ENCODE measurements at regions not wholly inside any gene's neighbourhood (a gene's known extent, or its start where the extent isn't known, plus 50 kb on each side); places are given as distances from the start of the nearest gene placed in this dataset.
"Not testable (repeated sequence)": the region's sequence is repeated elsewhere in the genome, so short reads cannot be mapped to it uniquely, and the experiment has no call there.

DNA sequence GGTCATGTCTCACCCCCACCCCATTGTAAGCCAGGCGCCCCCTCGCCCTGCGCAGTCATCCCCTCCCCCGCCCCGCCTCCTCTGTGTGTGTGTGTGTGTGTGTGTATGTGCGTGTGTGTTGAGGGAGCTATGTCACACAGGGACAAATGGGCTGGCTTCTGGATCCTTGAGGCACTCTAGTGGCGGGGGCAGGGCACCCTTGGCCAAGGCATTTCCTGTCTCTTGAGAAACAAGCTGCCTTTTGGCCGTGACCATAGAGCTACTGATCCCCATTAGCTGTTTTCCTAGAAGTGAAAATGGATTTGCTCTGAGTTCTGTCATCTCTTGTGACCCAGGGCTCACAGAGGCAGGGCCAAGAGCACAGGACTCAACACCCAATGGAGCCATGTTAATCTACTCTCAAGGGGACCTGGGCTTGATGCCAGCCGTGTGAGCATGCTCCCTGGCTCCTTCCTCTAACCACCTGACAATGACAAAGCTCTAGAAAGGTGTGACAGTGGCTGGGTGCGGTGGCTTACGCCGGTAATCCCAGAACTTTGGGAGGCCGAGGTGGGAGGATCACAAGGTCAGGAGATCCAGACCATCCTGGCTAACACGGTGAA, 162.5 kb upstream of the BCOR start:
- no peak for DNase-seq (ENCODE audit: insufficient read length, low spot score)

GRCh38 chrX:40258909-40259308, 161.2 kb upstream of the BCOR start:
- no peak for DNase-seq (ENCODE audit: insufficient read length, low spot score)
- no peak for FAIRE-seq

More for the DNA sequence above, 162.5 kb upstream of the BCOR start:
- no peak for FAIRE-seq

DNA sequence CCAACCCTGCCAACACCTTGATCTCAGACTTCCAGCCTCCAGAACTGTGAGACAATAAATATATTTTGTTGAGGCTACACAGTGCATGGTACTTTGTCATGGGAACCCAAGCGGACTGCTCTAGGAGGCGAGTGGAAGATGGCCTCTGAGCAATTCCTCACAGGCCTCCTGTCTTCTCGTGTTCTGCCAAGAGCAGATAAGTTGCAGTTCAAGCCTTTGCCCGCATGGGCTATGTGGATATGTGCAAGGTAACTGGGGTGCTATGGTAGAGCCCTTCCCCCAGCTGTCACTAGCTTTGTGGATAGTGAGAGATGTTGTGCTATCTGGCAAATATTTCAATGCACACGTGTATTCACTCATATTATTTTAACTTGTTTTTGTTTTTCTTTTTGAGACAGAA, 156.0 kb upstream of the BCOR start:
- DNase-seq (ENCODE audit: insufficient read length, low spot score) (no peak), FAIRE-seq (no peak)

DNA sequence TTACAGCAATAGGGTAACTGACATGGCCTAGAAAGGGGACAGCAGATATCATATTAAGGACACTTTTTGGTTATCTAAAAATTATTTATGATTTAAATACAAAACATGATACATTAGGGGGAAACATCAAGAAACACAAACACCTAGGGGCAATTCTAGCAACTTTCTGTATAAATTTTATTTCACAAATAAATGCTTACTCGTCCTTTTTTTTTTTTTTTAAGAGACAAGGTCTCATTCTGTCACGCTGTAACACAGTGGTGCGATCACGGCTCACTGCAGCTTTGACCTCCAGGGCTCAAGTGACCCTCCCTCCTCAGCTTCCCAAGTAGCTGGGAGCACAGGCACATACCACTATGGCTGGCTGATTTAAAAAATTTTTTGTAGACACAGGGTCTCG, 151.8 kb upstream of the BCOR start:
- no peak for FAIRE-seq
- DNase-seq (ENCODE audit: insufficient read length, low spot score): no peak

DNA sequence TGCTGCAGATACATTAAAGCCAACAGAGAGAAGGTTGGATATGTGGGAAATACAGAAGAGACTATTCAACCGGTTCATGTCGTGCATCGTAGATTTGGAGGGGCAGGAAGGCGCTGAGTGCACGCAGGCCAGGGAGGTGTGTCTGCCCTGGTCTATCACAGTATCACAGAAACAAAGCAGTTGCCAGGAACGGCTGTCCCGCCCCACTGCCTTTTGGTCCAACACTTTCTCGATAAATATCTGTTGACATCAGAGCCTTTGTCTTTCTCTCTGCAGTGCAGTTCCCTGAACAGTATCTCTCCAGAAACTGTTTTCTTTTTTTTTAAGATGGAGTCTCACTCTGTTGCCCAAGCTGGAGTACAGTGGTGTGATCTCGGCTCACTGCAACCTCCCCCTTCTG, 151.1 kb upstream of the BCOR start:
- DNase-seq (ENCODE audit: insufficient read length, low spot score) (no peak), FAIRE-seq (no peak)

DNA sequence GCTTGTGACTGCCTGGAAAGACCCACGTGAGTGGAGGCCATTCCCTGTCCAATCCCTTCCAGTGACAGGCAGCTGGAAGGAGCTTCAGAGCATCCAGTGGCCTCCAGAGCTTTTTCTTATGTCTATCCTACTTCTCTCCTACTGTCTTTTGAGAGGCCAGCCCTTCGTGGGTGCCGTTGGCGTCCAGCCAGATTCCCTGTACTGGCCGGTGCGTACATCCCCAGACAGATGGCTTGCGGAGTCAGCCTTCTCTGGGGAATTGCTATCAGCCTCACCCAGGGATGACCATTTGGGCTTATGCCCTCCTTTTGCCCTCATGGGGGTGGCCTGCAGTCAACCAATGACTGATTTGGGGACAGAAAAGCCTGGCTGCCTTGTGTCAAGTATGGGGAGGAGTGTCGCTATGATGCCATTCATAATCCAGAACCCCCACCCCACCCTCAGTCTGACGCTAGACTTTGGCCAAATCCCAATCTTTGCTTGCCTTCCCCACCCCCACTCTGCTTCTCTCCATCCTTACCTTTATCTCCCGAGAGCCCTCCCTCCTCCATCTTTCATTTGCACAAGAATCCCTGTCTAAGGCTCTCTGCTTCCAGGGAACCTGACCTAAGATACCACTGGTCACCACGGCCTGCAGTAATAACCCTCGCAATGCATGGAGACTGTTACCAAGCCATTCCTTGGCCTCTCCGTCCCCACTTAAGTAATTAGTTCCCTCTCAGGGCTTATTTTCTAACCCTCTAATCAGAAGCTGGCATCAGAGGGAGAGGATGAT, 150.3 kb upstream of the BCOR start:
- DNase-seq (ENCODE audit: insufficient read length, low spot score): no peak
- no peak for FAIRE-seq

GRCh38 chrX:40247382-40247781, 149.6 kb upstream of the BCOR start:
- DNase-seq (ENCODE audit: insufficient read length, low spot score) (no peak), FAIRE-seq (no peak)

GRCh38 chrX:40245488-40246071, 147.8 kb upstream of the BCOR start:
- FAIRE-seq (no peak), DNase-seq (ENCODE audit: insufficient read length, low spot score) (no peak)

- FAIRE-seq (no peak), DNase-seq (ENCODE audit: insufficient read length, low spot score) (no peak)
Observed at GRCh38 chrX:40244980-40245379, 147.2 kb upstream of the BCOR start.

- FAIRE-seq (no peak), DNase-seq (ENCODE audit: insufficient read length, low spot score) (no peak)
Observed at GRCh38 chrX:40243755-40244515, 146.2 kb upstream of the BCOR start.

DNA sequence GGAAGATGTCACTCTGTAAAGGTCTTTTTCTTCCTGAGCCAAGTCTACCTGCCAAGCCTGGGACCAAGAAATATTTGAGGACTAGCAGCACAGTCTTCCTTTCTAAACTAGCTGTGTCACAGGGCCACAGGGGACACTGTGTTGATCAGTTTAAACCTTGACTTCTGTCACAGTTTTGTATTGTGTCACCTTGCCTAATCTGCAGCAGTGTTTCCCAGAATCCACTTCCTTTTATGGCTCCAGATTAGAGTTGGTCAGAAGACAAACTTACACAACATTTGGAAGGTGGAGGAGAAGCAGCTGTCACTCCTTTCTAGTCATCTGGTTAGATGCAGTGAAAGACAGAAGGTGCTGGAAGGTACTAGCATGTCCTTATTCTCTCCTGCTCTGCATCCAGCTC, 143.1 kb upstream of the BCOR start:
- no peak for DNase-seq (ENCODE audit: insufficient read length, low spot score)
- no peak for FAIRE-seq

DNA sequence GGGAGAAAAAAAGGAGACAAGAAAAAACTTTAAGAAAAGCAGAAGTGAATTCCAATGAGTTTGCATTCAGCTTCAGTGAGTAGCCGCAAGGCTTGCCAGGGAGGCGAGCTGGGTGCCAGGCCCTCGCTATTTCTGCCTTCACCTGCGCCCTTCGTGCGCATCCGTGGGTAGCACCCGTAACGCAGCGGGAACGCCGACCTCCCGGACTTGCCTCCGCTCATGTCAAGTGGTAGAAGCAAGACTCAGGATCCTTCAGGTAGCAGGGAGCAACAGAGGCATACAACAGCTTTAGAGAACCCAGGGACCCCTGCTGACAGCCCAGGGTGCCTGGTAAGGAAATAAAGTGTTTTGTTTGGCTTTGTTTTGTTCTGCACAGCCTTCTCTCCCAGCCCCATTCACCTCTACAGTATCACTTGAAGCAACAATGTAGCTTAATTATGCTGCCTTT, 140.0 kb upstream of the BCOR start:
- FAIRE-seq (no peak), DNase-seq (ENCODE audit: insufficient read length, low spot score) (no peak)

GRCh38 chrX:40230646-40231045, 132.9 kb upstream of the BCOR start:
- DNase-seq (ENCODE audit: insufficient read length, low spot score) (no peak), FAIRE-seq (no peak)

DNA sequence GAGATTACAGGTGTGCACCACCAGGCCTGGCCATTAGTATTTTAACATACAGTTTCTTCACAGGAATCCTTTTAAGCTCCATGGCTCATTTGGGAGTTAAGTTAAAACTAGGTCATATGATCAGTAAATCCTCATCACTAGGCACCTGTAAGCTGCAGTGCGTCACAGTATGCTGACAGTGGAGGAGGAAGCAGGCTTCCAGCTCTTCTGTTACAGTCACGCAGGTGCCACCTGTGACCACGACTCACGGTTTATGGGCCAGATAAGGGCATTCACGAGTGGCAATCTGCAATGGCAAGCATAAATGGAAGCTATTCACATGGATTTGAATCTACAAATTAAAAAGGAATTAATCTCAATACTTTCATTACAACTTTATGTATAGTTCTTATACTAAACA, 129.4 kb upstream of the BCOR start:
- FAIRE-seq (no peak), DNase-seq (ENCODE audit: insufficient read length, low spot score) (no peak)

- DNase-seq (ENCODE audit: insufficient read length, low spot score) (no peak), FAIRE-seq (no peak)
Observed at GRCh38 chrX:40224658-40225057, 126.9 kb upstream of the BCOR start.

DNA sequence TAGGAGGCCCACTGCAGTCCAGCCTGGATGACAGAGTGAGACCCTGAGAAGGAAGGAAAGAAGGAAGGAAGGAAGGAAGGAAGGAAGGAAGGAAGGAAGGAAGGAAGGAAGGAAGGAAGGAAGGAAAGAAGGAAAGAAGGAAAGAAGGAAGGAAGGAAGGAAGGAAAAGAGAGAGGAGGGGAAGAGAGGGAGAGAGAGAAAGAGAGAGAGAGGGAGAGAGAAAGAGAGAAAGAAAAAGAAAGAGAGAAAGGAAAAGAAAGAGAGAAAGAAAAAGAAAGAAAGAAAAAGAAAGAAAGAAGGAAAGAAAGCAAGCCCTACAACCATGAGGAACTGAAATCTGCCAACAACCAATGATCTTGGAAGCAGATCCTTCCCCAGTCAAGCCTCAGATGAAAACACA, 124.9 kb upstream of the BCOR start:
- FAIRE-seq: not testable (repeated sequence)

DNA sequence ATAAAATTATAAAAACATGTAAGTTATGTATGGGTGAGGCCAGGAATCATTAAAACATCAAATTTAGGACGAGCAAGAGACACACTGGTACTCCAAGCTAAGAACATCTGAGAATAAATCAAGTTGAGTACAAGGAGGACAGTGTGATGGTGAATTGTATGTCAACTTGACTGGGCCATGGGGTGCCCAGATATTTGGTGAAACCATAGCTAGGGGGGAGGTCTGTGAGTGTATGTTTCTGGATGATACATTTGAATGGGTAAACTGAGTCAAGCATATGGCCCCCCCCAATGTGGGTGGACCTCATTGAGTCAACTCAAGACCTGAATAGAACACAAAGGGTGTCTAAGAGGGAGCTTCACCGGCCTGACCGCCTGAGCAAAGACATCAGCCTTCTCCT, 115.3 kb upstream of the BCOR start:
- no peak for FAIRE-seq

More for the DNA sequence above, 124.9 kb upstream of the BCOR start:
- DNase-seq (ENCODE audit: insufficient read length, low spot score): not testable (repeated sequence)

DNA sequence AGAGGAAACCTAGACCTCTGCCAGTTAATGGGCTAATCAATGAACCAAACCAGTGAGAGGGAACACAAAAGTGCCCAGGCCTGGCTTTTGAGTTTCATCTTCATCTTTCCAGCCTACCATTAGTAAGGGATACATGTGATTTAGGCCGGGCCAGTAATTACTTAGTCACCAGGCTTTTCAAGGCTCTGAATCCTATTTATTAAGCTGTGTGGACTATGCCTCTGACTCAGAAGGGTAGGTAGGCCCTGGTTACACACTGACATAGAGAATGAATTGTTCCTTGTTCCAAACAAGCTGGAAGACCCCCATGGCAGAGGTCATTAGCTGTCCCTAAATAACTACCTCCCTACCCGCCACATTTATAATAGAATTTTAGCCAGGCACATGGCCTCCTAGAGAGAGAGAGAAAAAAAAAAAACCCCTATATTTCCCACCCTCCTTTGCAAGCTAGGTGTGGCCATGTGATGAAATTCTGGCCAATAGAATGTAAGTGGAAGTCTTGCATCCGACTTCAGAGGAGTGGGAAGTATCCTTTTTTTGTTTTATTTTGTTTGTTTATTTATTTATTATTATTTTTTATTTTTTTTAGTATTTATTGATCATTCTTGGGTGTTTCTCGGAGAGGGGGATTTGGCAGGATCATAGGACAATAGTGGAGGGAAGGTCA, 112.3 kb upstream of the BCOR start:
- DNase-seq (ENCODE audit: insufficient read length, low spot score) (no peak), FAIRE-seq (no peak)

More for the DNA sequence above, 115.3 kb upstream of the BCOR start:
- DNase-seq (ENCODE audit: insufficient read length, low spot score): no peak

DNA sequence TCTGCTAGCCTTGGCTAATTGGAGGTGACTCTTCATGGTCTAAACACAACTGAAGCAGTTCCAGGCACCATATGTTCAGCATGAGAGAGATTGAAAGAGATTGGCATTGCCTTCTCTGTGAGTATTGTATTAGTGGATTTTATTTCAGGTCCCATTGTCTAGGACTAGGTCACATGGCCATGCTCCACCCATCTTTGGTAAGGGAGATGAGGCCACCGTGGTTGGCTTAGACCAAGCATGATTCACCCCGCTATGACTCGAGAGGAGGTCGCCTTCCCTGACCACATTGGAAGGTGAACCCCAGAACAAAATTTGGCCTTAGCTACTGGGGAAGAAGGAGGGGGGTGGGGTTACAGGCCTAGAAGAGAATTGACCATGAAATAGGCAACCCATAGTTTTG, 109.9 kb upstream of the BCOR start:
- peak; percentile 23 for DNase-seq (ENCODE audit: insufficient read length, low spot score)
- FAIRE-seq: no peak

GRCh38 chrX:40205471-40205870, 107.7 kb upstream of the BCOR start:
- no peak for FAIRE-seq

GRCh38 chrX:40202456-40202855, 104.7 kb upstream of the BCOR start:
- FAIRE-seq (no peak), DNase-seq (ENCODE audit: insufficient read length, low spot score) (no peak)

More at GRCh38 chrX:40205471-40205870, 107.7 kb upstream of the BCOR start:
- DNase-seq (ENCODE audit: insufficient read length, low spot score): no peak
